MCF 10A (cell line): ENCODE measurements at regions not wholly inside any gene's neighbourhood (a gene's known extent, or its start where the extent isn't known, plus 50 kb on each side); places are given as distances from the start of the nearest gene placed in this dataset.

Experiments
- BruUV-seq: library from RNA; stranded (reverse); fragments of 400-500 nt; replicated peaks from 2 replicates; lab custom pipeline; 2021; lab: Mats Ljungman, UMichigan
- CTCF ChIA-PET: fragments of 300-600 bp; sonication (Branson Sonifier 250); formaldehyde crosslinking; extraction: SDS; loops from one replicate; lab custom pipeline; 2021; ENCODE audit warnings: antibody characterized with exemption, inconsistent platforms; lab: Yijun Ruan, JAX
- POLR2A ChIA-PET: fragments of 300-600, 350-650 bp; sonication (Branson Sonifier 250); formaldehyde crosslinking; extraction: SDS; loops from one replicate; lab custom pipeline; 2020; ENCODE audit warnings: antibody characterized with exemption, inconsistent platforms; lab: Yijun Ruan, JAX
- DNase-seq: peaks from one replicate; pipeline ENCODE4 v3.0.0-alpha.2; 2018; ENCODE audit not compliant: unreplicated experiment
- H3K27ac Mint-ChIP-seq: one replicate; pipeline ENCODE4 v1.8.0; 2022; ENCODE audit warnings: mild to moderate bottlenecking, low read depth, mixed read lengths; ENCODE audit not compliant: unreplicated experiment
- H3K27me3 Mint-ChIP-seq: one replicate; pipeline ENCODE4 v1.8.0; 2022; ENCODE audit warnings: mixed read lengths; ENCODE audit not compliant: insufficient read depth, unreplicated experiment
- H3K36me3 Mint-ChIP-seq: one replicate; pipeline ENCODE4 v1.8.0; 2022; ENCODE audit warnings: mild to moderate bottlenecking, moderate library complexity, mixed read lengths; ENCODE audit not compliant: insufficient read depth, unreplicated experiment
- H3K4me1 Mint-ChIP-seq: one replicate; pipeline ENCODE4 v1.8.0; 2022; ENCODE audit warnings: mixed read lengths; ENCODE audit not compliant: insufficient read depth, unreplicated experiment
- H3K4me3 Mint-ChIP-seq: one replicate; pipeline ENCODE4 v1.8.0; 2022; ENCODE audit warnings: mild to moderate bottlenecking, moderate library complexity, mixed read lengths; ENCODE audit not compliant: unreplicated experiment
- H3K9me3 Mint-ChIP-seq: one replicate; pipeline ENCODE4 v1.8.0; 2022; ENCODE audit warnings: mixed read lengths; ENCODE audit not compliant: unreplicated experiment
- CTCF ChIP-seq: fragments of 200-600 bp; IDR thresholded peaks from one replicate; pipeline ENCODE4 v1.8.0; 2022; ENCODE audit warnings: antibody characterized with exemption, mild to moderate bottlenecking; ENCODE audit not compliant: unreplicated experiment
- intact Hi-C: fragments of 100-400 bp; cut with micrococcal nuclease; formaldehyde crosslinking; loops from 2 replicates; pipeline ENCODE4 v1.14.1; 2022

GRCh38 chr1:229845410-229846138 lies 219.5 kb downstream of the URB2 start:
- peak overlapping the region; percentile 58 for H3K27ac Mint-ChIP-seq
- BruUV-seq = no TSS peak
- no peak for TF ChIP-seq CTCF
- intact Hi-C loops = loop anchor here (2.0 kb wide), 1 partner anchor 41 kb away; no protein-coding TSS in a partner anchor
- DNase-seq = no peak
- ChIA-PET CTCF (no interaction called here), POLR2A (interaction anchor here (0.6 to 1.6 kb wide), 5 partner anchors 17 to 898 kb away, joined by 3 to 5 read pairs (median 3); partner anchors contain the start of gene GALNT2)
- H3K36me3 Mint-ChIP-seq = no peaks in the 10 kb centered on the region
- H3K9me3 Mint-ChIP-seq = no peaks in the 10 kb centered on the region
- H3K4me3 Mint-ChIP-seq = no peak overlapping the region
- no peaks in the 10 kb centered on the region for H3K27me3 Mint-ChIP-seq
- H3K4me1 Mint-ChIP-seq = peaks cover 37% of the 10 kb centered on the region

DNA sequence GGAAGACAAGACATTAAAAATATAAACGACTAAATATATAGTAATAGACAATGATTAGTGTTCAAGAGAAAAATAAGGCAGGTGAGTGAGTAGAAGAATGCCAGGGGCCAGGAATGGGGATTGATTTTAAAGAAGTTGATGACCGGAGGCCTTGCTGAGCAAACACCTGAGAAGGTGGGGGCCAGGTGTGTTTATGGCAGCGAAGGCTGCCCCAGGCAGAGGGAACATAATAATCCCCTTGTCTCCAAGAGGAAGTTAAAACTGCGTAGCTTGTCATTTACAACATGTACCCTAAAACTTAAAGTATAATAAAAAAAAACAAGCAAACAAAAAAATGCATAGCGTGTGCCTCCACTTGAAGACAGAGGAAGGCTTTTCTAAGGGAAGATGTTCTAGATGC lies 220.3 kb downstream of the URB2 start:
- POLR2A ChIA-PET = interaction anchor here (0.6 to 1.6 kb wide), 4 partner anchors 157 to 899 kb away, joined by 3 to 5 read pairs (median 4); no protein-coding TSS in a partner anchor

DNA sequence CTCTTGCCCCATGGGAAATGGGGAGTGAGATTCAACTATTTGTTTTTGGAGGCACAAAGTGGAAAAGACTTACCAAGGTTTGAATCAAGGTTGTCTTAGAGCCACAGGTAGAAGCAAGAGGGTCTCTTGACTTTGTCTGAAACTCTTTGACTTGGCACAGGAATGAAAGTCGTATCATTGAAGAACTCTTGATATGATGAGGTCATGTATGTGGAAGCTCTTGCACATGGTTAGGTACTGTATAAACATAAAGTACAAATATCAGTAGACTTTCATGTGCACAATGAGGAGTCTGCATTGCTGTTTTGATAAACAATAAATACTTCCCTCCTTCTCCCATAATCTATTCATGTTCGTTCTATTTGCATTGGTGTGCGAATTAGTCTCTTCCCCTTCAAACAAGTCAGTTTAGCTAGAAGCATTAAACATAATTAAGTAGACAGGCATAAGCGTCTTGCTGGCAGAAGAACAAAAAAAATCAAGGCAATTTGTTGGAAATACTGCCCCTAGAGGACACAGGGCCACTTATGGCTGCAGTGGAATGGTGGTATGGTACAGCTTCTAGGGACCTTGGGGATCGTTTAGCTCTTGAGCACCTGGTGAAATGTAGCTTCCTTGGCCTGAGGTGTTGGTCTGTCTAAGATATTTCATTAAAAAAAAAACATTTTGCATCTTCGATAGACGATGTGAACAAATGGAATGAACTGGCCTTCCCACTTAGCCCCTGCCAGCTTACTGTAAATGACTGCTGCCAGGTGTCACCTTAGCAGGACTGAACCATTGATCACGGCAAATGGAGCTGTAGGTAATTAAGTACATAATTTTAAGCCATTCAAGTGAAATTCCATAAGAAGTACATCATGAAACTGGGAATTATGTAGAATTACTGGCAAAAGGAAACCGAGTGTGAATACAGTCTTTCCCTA lies 218.0 kb upstream of the GALNT2 start:
- Mint-ChIP-seq H3K4me3 (no peak overlapping the region), H3K9me3 (no peaks in the 10 kb centered on the region), H3K27ac (no peak overlapping the region), H3K4me1 (peaks cover 23% of the 10 kb centered on the region), H3K27me3 (no peaks in the 10 kb centered on the region), H3K36me3 (no peaks in the 10 kb centered on the region)
- intact Hi-C loops = no loop called here
- no TSS peak for BruUV-seq
- DNase-seq = peak; percentile 69
- POLR2A ChIA-PET = interaction anchor here (0.6 to 1.3 kb wide), 3 partner anchors 9 to 22 kb away, joined by 3 read pairs; no protein-coding TSS in a partner anchor
- CTCF ChIA-PET = interaction anchor here (0.6 to 1.9 kb wide), 27 partner anchors 11 to 1669 kb away, joined by 3 to 14 read pairs (median 3); no protein-coding TSS in a partner anchor
- TF ChIP-seq CTCF = peak; percentile 62

More for the DNA sequence above, 220.3 kb downstream of the URB2 start:
- H3K27ac Mint-ChIP-seq = peak overlapping the region; percentile 58
- H3K27me3 Mint-ChIP-seq = no peaks in the 10 kb centered on the region
- CTCF ChIA-PET = no interaction called here
- no peaks in the 10 kb centered on the region for H3K36me3 Mint-ChIP-seq
- no peak for DNase-seq
- TF ChIP-seq CTCF = no peak
- H3K4me1 Mint-ChIP-seq = peaks cover 33% of the 10 kb centered on the region
- no TSS peak for BruUV-seq
- intact Hi-C loops = no loop called here
- H3K4me3 Mint-ChIP-seq = no peak overlapping the region
- H3K9me3 Mint-ChIP-seq = no peaks in the 10 kb centered on the region
